Stimulated activated naive CD4-positive, alpha-beta T cell (primary cell): ENCODE measurements at regions not wholly inside any gene's neighbourhood (a gene's known extent, or its start where the extent isn't known, plus 50 kb on each side); places are given as distances from the start of the nearest gene placed in this dataset.

Experiments used
- DNase-seq, 6 experiments: peaks; one replicate each; lab custom pipeline; 2025; lab: John Stamatoyannopoulos, UW

DNA sequence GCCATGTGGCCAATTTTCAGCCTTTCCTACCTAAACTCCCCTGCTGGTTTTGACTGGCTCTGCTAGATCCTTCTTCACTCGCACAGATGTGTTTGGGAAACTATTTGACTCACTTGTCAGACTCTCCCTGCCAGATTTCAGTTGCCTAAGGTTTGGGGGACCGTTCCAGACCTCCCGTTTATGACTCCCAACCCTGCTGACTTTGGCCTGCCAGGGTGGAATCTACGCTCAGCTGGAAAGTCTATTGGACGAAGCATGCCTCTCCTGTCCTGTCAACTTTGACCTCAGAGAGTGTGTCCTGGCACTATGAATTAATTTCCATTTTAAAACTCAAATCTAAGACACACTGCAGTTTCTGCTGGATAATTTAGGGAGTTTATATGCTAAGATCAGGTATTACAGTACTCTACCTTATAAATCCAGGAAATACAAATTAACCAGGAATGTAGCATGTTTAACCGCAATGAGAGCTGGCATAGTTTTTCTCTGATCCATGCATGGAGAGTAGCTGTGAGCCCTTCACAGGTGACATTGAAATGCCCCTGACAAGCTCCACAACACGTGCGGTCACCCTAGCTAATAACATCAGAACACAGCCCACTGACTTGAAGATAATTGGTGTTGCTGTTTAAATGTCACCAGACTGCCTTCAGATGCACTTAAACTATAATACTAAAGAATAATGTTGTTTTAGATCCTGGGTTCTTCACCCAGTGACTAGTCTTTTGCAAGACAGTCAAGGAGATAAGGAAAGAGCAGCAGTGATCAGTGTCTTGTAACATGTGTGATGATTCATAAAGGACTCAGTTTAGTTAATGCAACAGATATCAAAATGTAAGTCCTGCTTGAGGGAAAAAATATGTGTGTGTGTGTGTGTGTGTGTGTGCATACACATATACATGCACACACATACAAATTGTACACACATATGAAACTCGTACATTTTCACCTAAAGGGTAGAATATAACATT is 223.0 kb upstream of the MCTP2 start:
- DNase-seq = no peak

DNA sequence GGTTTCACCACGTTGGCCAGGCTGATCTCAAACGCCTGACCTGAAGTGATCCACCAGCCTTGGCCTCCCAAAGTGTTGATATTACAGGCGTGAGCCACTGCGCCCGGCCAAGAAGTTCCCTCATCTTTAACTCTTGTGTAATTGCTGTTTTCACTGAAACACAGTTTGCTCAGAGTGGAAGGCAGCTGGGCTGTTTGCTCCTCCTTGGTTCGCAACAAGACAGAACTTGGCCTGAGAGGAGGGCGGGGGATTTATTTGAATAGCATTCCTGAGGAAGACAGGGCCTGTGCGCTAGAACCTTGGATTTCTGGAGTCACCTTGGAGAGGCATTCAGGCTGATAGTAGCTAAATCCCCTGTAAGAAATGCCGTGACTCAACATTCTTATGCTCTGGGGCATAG is 226.7 kb upstream of the MCTP2 start:
- DNase-seq = no peak

DNA sequence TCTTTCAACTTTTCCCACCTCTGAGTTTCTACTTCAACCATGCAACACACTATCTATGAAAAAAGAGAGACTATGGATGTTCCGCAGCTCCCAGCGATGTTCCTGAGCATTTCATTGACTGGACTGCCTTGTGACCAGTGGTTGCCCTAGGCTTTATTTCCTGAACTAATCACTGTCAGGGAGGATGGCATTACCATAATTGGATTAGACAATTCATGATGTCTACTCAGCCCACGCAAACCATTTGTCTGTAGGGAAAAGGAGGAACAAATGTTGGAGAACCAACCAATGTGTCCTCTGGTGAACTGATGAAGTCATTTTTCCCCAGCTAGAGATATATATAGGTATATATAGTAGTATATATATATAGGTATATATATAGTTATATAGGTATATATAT is 229.3 kb upstream of the MCTP2 start:
- no peak for DNase-seq

DNA sequence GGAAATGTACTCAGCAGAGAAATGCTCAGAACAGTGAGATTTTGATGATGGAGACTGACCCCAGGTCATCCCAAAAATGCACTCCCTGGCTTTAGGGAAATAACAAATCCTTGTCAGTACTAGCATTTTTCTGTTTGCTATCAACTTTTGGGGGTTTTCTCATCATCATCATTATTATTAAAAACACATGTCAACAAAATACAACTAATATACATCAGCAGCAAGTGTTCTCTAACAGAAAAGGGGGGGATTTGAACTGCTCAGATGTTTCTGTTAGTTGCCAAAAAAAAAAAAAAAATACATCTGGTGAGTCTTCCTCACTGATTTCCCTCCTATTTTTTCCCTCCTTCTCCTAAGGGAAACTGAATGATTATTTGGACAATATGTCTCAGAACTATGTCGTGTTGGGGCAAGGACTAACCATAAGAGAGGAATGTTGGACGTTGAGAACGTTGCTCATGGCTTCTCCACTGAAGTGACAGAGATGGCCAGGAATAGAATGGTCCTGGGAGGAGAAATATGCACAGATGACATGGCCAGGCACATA is 230.0 kb upstream of the MCTP2 start:
- DNase-seq = no peak

DNA sequence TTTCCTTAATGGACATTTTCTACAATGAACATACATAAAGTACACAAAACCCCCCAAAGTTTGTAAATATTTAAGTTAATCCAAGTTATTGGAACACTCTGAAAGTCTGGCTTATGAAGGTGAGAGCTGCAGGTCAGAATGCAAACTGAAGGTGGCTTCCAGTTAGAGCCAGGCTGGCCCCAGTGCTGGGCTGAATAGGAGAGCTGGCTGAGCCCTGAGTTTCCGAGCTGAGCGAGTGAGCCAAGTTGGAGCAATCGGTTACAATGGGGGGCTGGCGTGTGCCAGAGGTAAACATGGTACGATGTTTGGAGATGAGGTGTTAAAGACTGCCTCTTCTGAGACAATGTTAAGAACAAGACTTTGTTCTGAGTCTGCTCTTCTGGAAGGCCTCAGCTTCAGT is 230.8 kb upstream of the MCTP2 start:
- no peak for DNase-seq

DNA sequence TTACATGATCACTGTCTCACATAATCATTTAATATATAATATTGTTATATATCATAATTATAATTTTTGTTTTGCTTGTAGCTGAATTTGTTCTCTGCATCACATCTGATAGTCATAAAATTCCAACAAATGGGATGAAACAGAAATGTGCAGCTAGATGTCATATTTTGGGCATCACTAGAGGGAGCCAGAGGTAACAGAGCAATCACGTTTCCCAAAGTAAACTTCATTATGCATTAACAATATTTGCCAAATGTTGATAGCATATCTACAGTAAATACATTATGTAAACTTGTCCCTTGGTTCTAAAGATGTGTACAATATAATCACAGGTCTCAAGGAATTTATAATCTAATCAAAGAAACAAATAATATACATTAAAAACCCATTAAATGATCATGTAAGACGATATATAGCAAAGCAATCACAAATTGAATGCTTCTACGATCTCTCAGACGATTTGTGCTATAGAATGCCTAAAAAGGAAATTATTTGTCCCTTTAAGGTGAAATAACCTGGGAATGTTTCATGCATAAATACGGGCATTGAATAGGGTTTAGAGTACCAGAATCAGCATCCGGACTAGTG is 234.2 kb upstream of the MCTP2 start:
- DNase-seq = no peak

DNA sequence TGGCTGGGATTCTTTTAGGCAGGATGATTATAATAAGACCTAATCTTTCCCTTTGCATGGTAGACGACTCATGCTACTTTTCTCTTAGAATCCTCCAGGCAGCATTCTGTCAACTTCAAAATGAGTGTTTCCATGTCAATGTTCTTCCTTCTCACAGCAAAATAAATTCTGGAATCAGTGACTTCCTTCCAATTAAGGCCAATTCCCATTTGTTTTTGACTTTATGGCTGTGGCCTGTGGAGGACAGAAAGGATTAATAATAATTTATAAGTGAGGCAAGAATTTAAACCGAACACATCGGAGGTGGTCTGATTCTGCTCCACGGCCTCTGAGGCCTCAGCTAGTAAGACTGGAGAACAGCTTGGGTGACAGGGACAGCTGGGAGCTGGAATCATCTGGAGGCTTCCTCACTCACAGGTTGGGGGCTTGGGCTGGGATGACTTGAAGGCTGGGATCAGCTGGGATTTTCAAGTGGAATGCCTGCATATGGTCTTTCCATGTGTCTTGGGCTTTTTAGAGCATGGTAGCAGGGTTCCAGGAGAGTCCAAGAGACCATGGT is 241.8 kb upstream of the MCTP2 start:
- DNase-seq = no peak

DNA sequence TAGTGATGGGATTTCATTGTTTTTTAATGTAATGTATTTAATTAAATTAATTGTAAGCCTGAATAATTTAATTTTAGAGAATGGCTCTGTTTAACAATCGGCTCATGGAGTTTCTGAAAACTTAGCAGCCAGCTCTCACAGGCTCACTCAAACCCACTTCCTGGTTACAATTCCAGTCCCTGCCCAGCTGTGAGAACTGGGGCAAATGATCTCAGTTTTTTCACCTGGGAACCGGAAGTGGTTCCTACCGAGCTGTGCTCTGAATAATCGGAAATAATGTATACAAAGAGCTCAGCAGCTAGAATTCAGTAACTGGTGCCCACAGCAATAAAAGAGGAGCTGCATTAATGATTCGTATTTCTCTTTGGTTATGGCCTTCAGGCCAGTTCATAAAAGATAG is 244.3 kb upstream of the MCTP2 start:
- DNase-seq = peak in 4 of 6 experiments; percentile 2 to 28 (median 26)

DNA sequence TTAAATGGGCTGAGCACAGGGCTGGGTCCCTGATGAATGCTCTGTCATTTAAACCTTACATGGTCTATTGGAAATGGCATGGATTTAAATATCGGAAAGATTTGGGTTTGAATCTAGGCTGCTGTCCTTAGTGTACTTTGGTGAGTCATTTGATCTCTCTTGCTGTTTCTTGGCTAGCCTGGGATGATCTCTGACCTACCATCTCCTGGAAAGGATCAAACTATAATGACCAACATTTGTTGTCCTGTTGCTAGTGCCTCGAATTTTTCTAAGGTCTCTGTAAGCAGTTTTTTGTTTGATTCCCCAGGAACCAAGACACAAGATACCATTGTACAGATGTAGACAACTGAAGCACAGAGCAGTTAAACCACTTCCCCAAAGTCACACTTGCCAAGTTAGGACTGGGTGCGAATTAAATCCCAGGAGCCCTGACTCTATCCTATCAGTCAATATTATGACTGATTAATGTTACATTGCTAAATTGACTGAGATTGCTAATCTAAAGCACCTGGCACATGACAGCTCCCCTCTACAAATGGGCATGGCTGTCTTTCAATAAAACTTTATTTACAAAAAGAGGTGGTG is 244.9 kb upstream of the MCTP2 start:
- no peak for DNase-seq

DNA sequence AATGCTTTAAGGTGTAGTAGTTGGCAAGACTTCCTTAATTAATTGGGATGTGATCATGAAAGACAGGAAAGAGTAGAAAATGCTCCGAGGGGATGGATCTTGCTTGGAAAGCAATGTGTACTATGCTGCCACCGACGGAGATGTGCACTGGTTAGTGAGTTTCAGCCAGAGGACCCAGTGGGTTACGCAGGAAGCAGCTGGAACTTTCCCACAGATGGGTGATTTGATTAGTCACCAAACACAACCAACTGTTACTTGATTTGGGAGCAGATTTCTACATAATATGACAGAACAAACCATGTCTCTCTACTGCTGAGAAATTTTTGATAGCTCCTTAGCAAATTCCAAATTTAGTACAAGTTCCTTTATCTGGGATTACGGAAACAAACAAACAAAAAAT is 245.4 kb upstream of the MCTP2 start:
- DNase-seq = no peak

DNA sequence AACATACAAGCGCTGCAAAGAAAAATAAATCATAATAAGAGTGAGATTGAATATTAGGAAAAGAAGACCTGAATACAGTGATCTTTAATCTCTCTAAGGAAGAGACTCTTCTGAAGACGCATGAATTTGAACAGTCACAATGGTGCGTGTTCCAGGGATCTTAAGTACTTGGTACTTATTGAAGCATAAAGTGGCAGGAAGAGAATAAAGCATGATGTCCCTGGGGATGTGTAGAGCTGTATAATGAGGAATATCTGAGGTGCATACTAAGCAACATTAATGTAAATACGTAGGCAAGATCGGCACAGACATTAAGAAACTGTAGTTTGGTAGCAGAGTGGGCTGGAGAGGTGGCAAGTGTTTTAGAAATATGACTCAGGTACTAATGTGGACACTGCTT is 246.2 kb upstream of the MCTP2 start:
- DNase-seq = no peak

DNA sequence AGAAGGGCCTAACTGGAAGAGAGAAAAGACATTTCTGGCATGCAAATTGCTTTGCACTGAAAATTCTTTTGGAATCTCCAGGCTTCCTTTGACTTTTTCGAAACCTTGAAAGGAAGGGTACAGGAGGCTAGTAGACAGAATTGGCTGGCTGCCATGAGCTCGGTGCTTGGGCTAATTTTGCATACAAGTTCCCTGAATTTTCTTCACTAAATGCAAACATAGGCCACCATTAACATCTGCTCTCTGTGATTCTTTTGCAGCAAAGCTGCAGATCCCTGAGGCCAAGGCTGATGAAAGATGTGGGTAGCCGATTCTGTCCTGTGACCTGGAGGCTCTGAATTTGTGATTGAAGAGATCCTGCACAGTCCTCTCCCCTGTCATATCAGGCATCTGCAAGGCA is 247.8 kb upstream of the MCTP2 start:
- no peak for DNase-seq

DNA sequence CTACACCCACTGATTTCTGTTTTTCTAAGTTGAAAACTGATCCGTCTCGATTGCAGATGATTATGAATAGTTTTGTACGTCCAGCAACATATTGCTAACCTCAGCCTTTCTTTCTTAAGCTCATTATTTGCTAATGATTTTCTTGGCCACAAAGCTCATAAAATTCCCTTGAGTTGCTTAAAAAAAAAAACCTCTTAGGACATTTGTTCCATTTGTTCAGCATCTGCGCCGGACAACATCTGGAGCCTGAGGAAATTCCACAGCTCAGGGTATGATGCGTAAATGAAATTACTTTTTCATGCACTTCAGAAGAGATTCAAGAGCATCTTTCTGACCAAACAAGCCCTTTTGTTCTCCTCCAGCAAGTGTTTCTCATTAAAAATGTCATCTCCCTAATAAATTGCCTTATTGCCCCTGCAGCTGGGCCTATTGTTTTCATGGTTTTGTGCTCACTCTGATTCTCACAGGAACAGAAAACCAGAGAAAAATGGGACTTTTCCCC is 249.1 kb upstream of the MCTP2 start:
- no peak for DNase-seq

DNA sequence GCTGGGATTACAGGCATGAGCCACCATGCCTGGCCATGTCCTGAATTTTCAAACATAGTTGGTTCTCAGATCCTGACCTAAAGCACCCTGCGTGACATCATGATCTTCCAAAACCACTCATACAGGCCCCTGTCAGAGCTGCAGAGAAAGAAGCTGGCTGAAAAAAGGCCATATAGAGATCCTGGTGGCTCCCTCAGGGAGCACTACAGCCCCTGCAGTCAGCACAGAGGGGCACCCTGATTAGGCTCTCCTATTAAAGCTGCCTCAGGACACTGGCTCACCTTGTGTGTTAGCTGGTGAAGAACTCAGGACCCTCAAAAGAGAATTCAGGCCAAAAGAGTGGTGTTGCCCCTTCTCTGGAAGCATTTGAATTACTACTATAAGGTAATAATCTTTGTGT is 249.7 kb upstream of the MCTP2 start:
- DNase-seq = no peak

DNA sequence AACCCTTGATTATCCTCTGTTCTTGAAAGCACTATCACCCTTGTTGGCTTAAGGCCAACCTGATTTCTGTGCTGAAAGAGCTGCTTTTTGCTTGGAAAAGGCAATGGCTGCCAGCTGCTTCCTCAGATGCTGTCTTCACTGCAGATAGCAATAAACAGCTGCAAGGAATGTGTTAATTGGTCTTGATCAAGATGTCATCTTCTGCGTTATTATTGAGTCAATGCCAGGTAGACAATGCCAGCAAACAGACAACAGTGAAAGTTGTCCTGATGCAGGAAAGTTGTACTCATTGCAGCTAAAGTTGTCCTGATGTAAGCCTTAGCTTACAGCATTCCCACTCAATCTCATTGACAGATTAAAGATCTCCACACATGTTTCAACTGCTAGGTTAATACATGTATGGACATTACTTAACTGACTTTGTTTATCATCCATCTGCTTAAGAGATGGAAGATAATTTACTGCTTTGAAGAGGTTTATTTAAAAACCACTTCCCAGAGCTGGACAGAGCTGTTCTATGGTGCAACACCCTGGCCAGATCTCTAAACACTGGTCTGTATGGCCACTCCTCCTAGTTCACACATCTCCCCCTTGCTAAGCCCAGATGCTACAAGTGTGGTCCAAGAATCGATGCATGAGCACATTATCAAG is 251.0 kb upstream of the MCTP2 start:
- no peak for DNase-seq

DNA sequence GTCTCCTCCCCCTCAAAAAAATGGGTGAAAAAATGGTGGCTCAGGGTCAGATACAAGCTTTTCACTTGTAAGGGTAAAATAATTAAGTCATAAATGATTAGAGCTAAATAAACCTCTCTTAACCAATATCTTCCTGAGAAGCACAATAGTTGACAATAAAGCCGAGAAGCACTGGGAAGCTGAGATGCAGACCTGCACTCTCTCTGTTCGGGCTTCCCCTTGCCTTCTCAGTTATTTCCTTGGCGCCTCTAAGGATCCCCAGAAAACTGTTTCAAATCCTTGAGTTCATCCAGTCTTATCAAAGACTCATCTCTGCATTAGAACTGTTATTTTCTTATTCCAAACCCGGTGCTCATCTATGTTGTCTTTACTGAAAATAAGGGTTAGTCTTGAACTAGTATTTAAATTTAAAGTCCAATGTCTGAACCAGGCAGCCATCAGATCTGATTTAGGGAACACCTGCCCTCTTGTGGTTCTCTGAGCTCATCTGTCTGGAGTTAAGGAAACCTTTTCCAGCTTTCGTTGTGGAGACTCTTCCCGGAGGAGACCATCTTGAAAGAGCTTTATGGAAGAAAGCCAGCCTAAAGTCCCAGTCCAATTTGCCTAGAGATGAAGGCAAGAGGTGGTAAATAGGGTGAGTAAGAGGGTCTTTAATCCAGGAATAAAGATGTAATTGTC is 256.4 kb upstream of the MCTP2 start:
- no peak for DNase-seq

DNA sequence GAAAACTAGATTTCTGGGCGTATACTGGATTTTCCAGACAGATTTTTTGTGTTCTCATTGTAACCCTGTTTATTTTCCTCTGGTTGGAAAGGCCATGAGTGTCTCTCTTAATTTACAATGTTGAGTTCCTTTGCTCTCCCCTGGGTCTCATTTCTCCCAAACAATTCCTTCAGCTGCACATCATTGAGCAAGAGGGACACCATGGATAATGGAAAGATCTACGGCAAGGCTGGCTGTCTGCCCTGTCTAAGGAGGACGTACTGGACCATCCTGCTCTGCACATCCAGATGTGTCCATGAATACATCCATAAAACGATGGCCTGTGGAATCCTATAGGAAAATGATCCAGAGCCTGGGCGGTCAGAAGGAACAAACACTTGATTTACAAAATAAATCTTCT is 258.1 kb upstream of the MCTP2 start:
- no peak for DNase-seq

DNA sequence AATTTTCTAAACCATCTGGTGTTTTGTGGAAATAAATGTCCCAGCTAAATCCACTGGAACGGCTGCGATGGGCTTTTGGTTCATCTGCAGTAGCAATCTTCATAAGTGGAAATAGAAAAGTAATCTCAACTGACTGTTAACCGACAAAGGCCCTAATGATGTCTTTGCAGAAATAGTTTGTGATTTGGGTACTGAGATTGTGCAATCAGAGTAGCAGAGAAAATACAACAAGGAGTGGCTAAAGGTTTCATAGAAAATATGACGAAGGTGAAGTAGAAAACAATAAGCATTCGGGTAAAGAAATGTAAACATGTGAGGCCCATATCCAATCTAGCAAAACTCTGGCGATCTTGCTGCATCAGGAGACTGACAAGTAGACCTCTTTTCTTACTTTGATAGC is 262.6 kb upstream of the MCTP2 start:
- no peak for DNase-seq

DNA sequence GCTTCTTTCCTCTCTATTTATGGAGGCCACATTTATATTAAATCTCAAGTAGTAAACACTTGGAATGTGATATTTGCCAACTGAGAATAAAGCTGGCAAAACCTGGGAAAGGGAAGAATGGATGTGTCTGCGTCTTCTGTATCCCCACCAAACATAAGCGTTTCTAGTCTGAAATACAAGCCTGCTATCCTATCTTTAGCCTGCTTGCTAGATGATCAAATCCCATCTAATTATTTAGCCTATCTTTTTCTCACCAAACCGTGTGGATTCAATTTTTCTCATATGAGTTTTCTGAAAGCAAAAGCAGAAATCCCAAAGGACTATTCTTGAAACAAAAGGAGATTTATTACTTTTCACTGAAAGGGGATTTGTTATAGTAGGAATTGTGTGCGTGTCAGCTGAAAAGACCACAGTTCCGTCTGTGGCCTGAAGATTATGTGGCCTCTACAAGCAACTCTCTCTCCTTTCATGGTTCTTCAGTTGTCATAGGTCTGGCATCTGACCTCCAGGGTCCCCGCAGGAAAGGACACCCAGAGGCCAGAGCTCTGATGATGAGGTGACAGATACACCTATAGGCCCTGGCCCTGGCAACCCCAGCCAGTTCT is 266.0 kb upstream of the MCTP2 start:
- DNase-seq = no peak

DNA sequence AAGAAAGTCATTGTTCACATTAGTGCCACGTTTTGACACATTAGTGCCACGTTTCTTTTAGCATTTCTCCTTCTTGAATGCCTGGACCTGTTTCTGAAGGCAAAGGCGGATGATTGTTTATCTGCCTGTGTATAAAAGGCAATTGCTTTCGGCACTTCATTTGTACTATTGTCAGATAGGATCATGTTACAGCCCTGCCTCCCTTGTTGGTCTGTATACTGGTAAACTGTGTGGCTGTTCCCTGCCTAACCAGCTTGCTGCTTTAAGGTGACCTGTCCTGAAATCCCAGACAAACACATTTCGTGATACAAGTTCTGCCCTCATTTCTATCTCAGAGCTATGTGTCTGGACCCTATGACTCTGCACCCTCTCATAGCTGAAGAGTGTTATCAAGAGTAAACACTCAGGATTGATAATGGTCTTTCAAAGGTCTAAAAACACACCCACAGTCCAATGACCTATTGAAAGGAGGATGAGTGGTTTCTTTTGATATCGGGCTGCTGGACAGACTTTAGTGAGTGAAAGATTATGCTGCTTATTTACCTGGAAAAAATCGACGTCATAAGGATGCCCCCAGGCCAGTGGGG is 276.3 kb upstream of the MCTP2 start:
- no peak for DNase-seq

DNA sequence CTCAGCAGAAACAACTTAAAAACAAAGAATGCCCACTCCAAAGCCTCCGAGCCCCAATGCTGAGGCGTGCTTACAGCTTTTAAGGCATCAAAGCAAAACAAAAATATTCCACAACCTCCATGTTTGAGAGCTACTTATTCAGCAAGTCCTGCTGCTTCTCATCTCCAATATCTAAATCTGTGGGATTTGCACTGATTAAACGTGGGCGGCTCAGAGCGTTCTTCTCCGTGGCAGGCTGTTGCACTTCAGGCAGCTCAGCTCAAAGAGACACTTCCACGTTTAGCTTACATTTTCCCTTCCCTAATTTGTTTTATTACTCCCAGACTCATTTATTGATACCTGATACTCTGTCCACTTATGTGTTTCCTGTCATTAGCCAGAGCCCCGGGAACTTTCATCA is 282.6 kb upstream of the MCTP2 start:
- no peak for DNase-seq
